ENCODE measurements at regions not wholly inside any gene's neighbourhood (a gene's known extent, or its start where the extent isn't known, plus 50 kb on each side); places are given as distances from the start of the nearest gene placed in this dataset.
"Not testable (repeated sequence)": the region's sequence is repeated elsewhere in the genome, so short reads cannot be mapped to it uniquely, and the experiment has no call there.

DNA sequence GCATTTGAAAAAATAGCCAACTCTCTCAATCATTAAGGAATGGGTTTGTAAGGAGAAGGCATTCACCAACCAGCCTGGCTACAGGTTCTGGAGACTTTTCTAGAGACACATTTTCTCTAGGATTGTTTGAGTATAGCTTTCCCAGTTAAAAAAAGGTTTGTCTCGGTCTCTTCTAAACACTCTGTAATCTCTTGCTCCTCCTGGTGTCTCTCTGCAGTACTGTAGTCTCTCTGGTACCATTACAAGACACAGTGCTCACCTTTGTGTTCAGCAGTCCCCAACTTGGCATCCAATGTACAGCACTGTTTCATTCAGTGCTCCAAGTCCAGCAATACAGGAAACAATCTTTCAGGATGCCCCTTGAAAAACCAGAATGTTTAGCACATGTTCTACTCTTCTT is 534.4 kb downstream of the ZNF385D start:
- H3K9me3 Mint-ChIP-seq = peaks cover 23 to 25% of the 10 kb centered on the region in 2 experiments
- no peak overlapping the region for H3K56ac ChIP-seq (ENCODE audit: insufficient read length, low read depth, low read length)
- no peak overlapping the region for H2BK5ac ChIP-seq (ENCODE audit: insufficient read length, low read length)
- H3K23me2 ChIP-seq (ENCODE audit: insufficient read length, low read depth, low read length, poor library complexity, severe bottlenecking) = no peaks in the 10 kb centered on the region
- 0 out of 7 replicates have a peak overlapping the region, but pooled peaks of 1 of the 3 experiments have one; percentile 44 for H3K27ac Mint-ChIP-seq
- no peak overlapping the region for H3K23ac ChIP-seq (ENCODE audit: insufficient read length, low read depth, low read length)
- H3K27me3 ChIP-seq (ENCODE audit: insufficient read depth, low read length) = no peaks in the 10 kb centered on the region
- no peak overlapping the region for H2AFZ ChIP-seq (ENCODE audit: low read length)
- H3T11ph ChIP-seq (ENCODE audit: low read length) = no peak overlapping the region
- no peak overlapping the region for H2BK20ac ChIP-seq (ENCODE audit: low read depth, low read length, poor library complexity, severe bottlenecking)
- no peak overlapping the region for H3K27ac ChIP-seq (ENCODE audit: insufficient read length, low read depth, low read length)
- peaks cover 8 to 19% (median 8%) of the 10 kb centered on the region in 3 experiments for H3K36me3 Mint-ChIP-seq (ENCODE audit: insufficient read depth in 1 of 3, low read depth in 3 of 3)
- no peaks in the 10 kb centered on the region for H3K79me1 ChIP-seq (ENCODE audit: insufficient read depth, low read depth, low read length, poor library complexity, severe bottlenecking)
- H3K14ac ChIP-seq (ENCODE audit: insufficient read depth, low read length) = no peak overlapping the region
- H3K4me1 Mint-ChIP-seq = peaks cover 0 to 3% of the 10 kb centered on the region in 2 experiments; a peak in 2 of 4 replicates
- no peak overlapping the region for H3K4me3 Mint-ChIP-seq
- no peaks in the 10 kb centered on the region for H3K79me2 ChIP-seq (ENCODE audit: insufficient read depth, low read length)
- no peak overlapping the region for H3K4me2 ChIP-seq (ENCODE audit: insufficient read depth, insufficient read length, low read length)
- H2BK12ac ChIP-seq (ENCODE audit: insufficient read length, low read depth, low read length) = no peak overlapping the region
- no peak overlapping the region for H4K91ac ChIP-seq (ENCODE audit: insufficient read length, low read depth, low read length)
- H4K5ac ChIP-seq (ENCODE audit: insufficient read length, low read depth, low read length) = no peak overlapping the region
- no peaks in the 10 kb centered on the region; the same call in 1 of the 2 replicates for H3K27me3 Mint-ChIP-seq (ENCODE audit: low read depth)
- H3K4me1 ChIP-seq (ENCODE audit: insufficient read depth, low read length) = no peaks in the 10 kb centered on the region
- H2AK5ac ChIP-seq (ENCODE audit: insufficient read length, low read length) = no peak overlapping the region
- no peak overlapping the region for H3K9ac ChIP-seq (ENCODE audit: extremely low read depth, insufficient read length, low read length)
- H3K18ac ChIP-seq (ENCODE audit: insufficient read length, low read depth, low read length) = no peak overlapping the region
- no peak overlapping the region for H2BK15ac ChIP-seq (ENCODE audit: low read depth, low read length)
- DNase-seq = no peak
- no peaks in the 10 kb centered on the region for H4K20me1 ChIP-seq (ENCODE audit: control insufficient read depth, insufficient read depth, insufficient read length)
- no peak overlapping the region for H2BK120ac ChIP-seq (ENCODE audit: low read depth, low read length, poor library complexity, severe bottlenecking)
- no peak overlapping the region for H4K8ac ChIP-seq (replicated peaks; ENCODE audit: insufficient read length, low read depth, low read length)
- WGBS (ENCODE audit: extremely low coverage, insufficient read length, low lambda C conversion rate) = no CpG with 5 or more reads among the region's 1 CpG
- no peaks in the 10 kb centered on the region for H3K9me3 ChIP-seq (ENCODE audit: control insufficient read depth, low read depth, low read length)
- TF ChIP-seq CTCF (conservative IDR thresholded peaks at IDR 0.05) = peak; percentile 67
- H3K4ac ChIP-seq (ENCODE audit: low read depth, low read length) = no peak overlapping the region

- H3T11ph ChIP-seq (ENCODE audit: low read length); H2BK5ac ChIP-seq (ENCODE audit: insufficient read length, low read length); DNase-seq; H3K23me2 ChIP-seq (ENCODE audit: insufficient read length, low read depth, low read length, poor library complexity, severe bottlenecking); H2BK20ac ChIP-seq (ENCODE audit: low read depth, low read length, poor library complexity, severe bottlenecking); H3K14ac ChIP-seq (ENCODE audit: insufficient read depth, low read length); H3K18ac ChIP-seq (ENCODE audit: insufficient read length, low read depth, low read length); H2BK12ac ChIP-seq (ENCODE audit: insufficient read length, low read depth, low read length); H2AFZ ChIP-seq (ENCODE audit: low read length); H4K8ac ChIP-seq (replicated peaks; ENCODE audit: insufficient read length, low read depth, low read length); H3K27ac Mint-ChIP-seq; H3K4me1 ChIP-seq (ENCODE audit: insufficient read depth, low read length); H3K27me3 ChIP-seq (ENCODE audit: insufficient read depth, low read length); H3K9me3 ChIP-seq (ENCODE audit: control insufficient read depth, low read depth, low read length); H3K4me3 Mint-ChIP-seq; H2AK5ac ChIP-seq (ENCODE audit: insufficient read length, low read length); H3K4ac ChIP-seq (ENCODE audit: low read depth, low read length); H3K27me3 Mint-ChIP-seq (ENCODE audit: low read depth); H4K20me1 ChIP-seq (ENCODE audit: control insufficient read depth, insufficient read depth, insufficient read length); H3K23ac ChIP-seq (ENCODE audit: insufficient read length, low read depth, low read length); H3K79me1 ChIP-seq (ENCODE audit: insufficient read depth, low read depth, low read length, poor library complexity, severe bottlenecking); H3K4me1 Mint-ChIP-seq; H3K56ac ChIP-seq (ENCODE audit: insufficient read length, low read depth, low read length); H3K27ac ChIP-seq (ENCODE audit: insufficient read length, low read depth, low read length); H3K4me2 ChIP-seq (ENCODE audit: insufficient read depth, insufficient read length, low read length); H2BK15ac ChIP-seq (ENCODE audit: low read depth, low read length); H4K5ac ChIP-seq (ENCODE audit: insufficient read length, low read depth, low read length); H2BK120ac ChIP-seq (ENCODE audit: low read depth, low read length, poor library complexity, severe bottlenecking); H3K79me2 ChIP-seq (ENCODE audit: insufficient read depth, low read length); H4K91ac ChIP-seq (ENCODE audit: insufficient read length, low read depth, low read length); H3K9ac ChIP-seq (ENCODE audit: extremely low read depth, insufficient read length, low read length): not testable (repeated sequence)
- peaks cover 12 to 38% (median 18%) of the 10 kb centered on the region in 3 experiments for H3K36me3 Mint-ChIP-seq (ENCODE audit: insufficient read depth in 1 of 3, low read depth in 3 of 3)
- peaks cover 31 to 38% of the 10 kb centered on the region in 2 experiments for H3K9me3 Mint-ChIP-seq
- WGBS (ENCODE audit: extremely low coverage, insufficient read length, low lambda C conversion rate) = no CpG with 5 or more reads among the region's 3 CpGs
Observed at GRCh38 chr3:21204122-21204521, 546.9 kb downstream of the ZNF385D start.

Data from H9 (cell line).